Ovary (tissue), 7 donors: ENCODE measurements at regions not wholly inside any gene's neighbourhood (a gene's known extent, or its start where the extent isn't known, plus 50 kb on each side); places are given as distances from the start of the nearest gene placed in this dataset.

Source experiments
- DNase-seq, 5 donors: peaks; one replicate each; pipeline ENCODE4 v3.0.0-alpha.2; 2019 to 2020
- H3K27ac ChIP-seq, 2 donors: fragments of 200-600 bp; one replicate each; pipeline versions ENCODE4 v1.5.1 to v1.8.0; 2019 to 2022
- H3K27me3 ChIP-seq: fragments of 200-600 bp; one replicate; pipeline ENCODE4 v1.8.0; 2022
- H3K36me3 ChIP-seq: fragments of 200-600 bp; sonication (generic); one replicate; pipeline ENCODE4 v1.5.1; 2019
- H3K4me1 ChIP-seq: one replicate; pipeline ENCODE4 v1.8.1; 2013; ENCODE audit warnings: mild to moderate bottlenecking, moderate library complexity; ENCODE audit not compliant: insufficient read depth
- H3K4me3 ChIP-seq: fragments of 200-600 bp; sonication (generic); one replicate; pipeline ENCODE4 v1.5.1; 2017
- H3K9me3 ChIP-seq, 2 donors: fragments of 200-600 bp in 1 of 2; sonication (generic) in 1 of 2; one replicate each; pipeline versions ENCODE4 v1.5.1 to v1.8.1; 2013 to 2019; ENCODE audit warnings: mild to moderate bottlenecking in 1 of 2, moderate library complexity in 1 of 2
- CTCF ChIP-seq, 3 donors: fragments of 450-650 bp in 2 of 3; fragments of 200-600 bp in 1 of 3; IDR thresholded peaks; one replicate each; pipeline versions ENCODE4 v1.5.1 to v1.8.0; 2016 to 2022; ENCODE audit warnings: antibody characterized with exemption in 3 of 3, mild to moderate bottlenecking in 1 of 3
- EP300 ChIP-seq: sonication (generic); formaldehyde crosslinking; IDR thresholded peaks from one replicate; pipeline ENCODE4 v1.6.1; 2017; ENCODE audit warnings: antibody characterized with exemption
- POLR2A ChIP-seq: fragments of 450-650 bp; IDR thresholded peaks from one replicate; pipeline ENCODE4 v1.6.1; 2017; ENCODE audit warnings: antibody characterized with exemption, mild to moderate bottlenecking, moderate library complexity
- WGBS, 3 donors: extraction: QIAGEN DNeasy Blood & Tissue Kit in 1 of 3; methylation state at CpG; one replicate each; pipeline versions ENCODE4 v1.1.5 to v1.1.7; 2013 to 2017; 5-methylcytosine and 5-hydroxymethylcytosine counted together
- intact Hi-C, 4 donors: fragments of 100-400 bp; cut with DNase I; formaldehyde crosslinking; loops; one replicate each; pipeline versions ENCODE4 v1.11.0 to v1.15.1; 2022 to 2023
- microRNA-seq, 3 donors: library from miRNA; unstranded; fragments of <30 nt; microRNA quantifications; one replicate each; pipeline versions ENCODE4 to v1.2.0, GENCODE V29; 2019 to 2020
- small RNA-seq: library from RNA; depleted of rRNA; stranded (forward); fragments of <200 nt; gene quantifications from one replicate; pipeline ENCODE3, GENCODE V24; 2016
- donor health status: DM: no; HTN: no; CAD: no; lungs with moderate emphysema.
- donor health status: DM: no; HTN: no; CAD: no.
- donor health status: Bipolar disorder and iron deficiency.
- donor health status: DM: no; HTN: no; CAD: no.
- donor health status: DM: yes; HTN: yes; CAD: no.

DNA sequence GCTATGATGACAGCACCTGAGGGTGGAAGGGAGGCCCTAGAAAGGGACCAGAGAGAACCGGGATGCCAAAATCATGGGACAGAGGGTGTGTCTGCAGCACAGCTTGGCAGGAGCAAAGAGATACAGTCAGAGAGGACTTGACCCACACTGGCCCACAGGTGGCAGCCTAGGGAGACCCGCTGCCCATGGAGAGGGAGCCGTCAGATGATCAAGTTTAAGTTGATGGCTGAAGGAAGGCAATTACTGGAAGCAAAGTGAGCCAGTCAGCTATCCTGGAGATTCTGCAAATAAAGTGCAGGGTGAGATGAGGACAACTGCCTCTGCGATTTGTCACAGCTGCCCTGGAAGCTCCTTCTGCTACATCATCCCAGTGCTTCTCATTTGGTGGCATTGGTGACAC lies 74.0 kb downstream of the CMPK2 start:
- DNase-seq = no peak
- no peaks in the 10 kb centered on the region for H3K27me3 ChIP-seq
- 81 to 89% (median 86%) methylated on average over 4 of the region's 4 CpGs for WGBS, 3 donors
- no peaks in the 10 kb centered on the region for H3K36me3 ChIP-seq
- no peak overlapping the region for H3K4me3 ChIP-seq
- TF ChIP-seq CTCF (IDR thresholded peaks at IDR 0.05) = no peak
- no peak for TF ChIP-seq EP300
- TF ChIP-seq POLR2A = no peak
- H3K27ac ChIP-seq = no peak overlapping the region
- no peaks in the 10 kb centered on the region for H3K9me3 ChIP-seq
- intact Hi-C loops = no loop called here
- H3K4me1 ChIP-seq = no peaks in the 10 kb centered on the region

DNA sequence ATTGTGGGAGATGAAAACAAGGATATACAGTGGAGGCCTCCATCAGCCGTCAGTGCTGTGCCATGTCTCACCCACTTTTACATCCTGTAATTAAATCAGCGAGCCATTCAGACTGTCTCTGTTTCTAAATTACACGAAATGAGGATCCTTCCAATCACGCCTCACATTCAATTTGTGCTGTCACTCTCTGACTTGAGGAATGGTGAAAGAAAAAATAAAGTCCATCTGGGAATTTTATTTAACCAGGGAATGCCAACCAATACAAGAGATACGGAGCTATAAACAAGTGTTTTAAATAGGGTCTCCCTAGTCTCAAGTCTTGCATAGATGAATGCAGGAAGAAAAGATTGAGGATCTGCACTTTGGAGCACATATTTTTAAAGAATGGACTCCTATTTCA lies 72.8 kb downstream of the CMPK2 start:
- H3K9me3 ChIP-seq = no peaks in the 10 kb centered on the region
- no peaks in the 10 kb centered on the region for H3K4me1 ChIP-seq
- H3K4me3 ChIP-seq = no peak overlapping the region
- TF ChIP-seq POLR2A = no peak
- TF ChIP-seq EP300 = no peak
- no peak for TF ChIP-seq CTCF (IDR thresholded peaks at IDR 0.05)
- no peaks in the 10 kb centered on the region for H3K27me3 ChIP-seq
- DNase-seq = no peak
- no peaks in the 10 kb centered on the region for H3K36me3 ChIP-seq
- intact Hi-C loops = no loop called here
- 87 to 91% (median 90%) methylated on average over 5 of the region's 5 CpGs for WGBS, 3 donors
- no peak overlapping the region for H3K27ac ChIP-seq

DNA sequence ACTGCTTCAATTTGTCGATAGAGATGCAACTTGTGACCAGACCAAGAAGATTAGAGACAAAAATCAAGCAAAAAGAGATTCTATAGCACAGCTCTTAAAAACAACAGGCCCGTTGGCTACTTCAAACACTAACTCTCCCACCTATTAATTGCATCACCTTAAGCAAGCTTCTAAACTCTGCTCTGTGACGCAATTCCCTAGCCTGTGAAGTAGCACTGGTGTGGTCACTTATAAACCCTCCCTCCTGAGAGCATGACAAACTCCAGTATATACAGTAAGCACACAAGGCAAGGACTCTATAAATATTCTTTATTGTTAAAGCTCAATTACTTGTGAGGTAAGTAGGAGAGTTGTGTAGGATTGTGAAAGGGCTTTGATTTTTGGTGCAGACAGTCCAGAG lies 72.3 kb downstream of the CMPK2 start:
- H3K9me3 ChIP-seq = no peaks in the 10 kb centered on the region
- no peak overlapping the region for H3K4me3 ChIP-seq
- H3K36me3 ChIP-seq = no peaks in the 10 kb centered on the region
- H3K27me3 ChIP-seq = no peaks in the 10 kb centered on the region
- 74 to 75% (median 74%) methylated on average over 3 of the region's 3 CpGs for WGBS, 3 donors
- H3K27ac ChIP-seq = no peak overlapping the region
- intact Hi-C loops = no loop called here
- no peak for DNase-seq
- TF ChIP-seq CTCF (IDR thresholded peaks at IDR 0.05) = no peak
- no peak for TF ChIP-seq POLR2A
- TF ChIP-seq EP300 = no peak
- no peaks in the 10 kb centered on the region for H3K4me1 ChIP-seq

DNA sequence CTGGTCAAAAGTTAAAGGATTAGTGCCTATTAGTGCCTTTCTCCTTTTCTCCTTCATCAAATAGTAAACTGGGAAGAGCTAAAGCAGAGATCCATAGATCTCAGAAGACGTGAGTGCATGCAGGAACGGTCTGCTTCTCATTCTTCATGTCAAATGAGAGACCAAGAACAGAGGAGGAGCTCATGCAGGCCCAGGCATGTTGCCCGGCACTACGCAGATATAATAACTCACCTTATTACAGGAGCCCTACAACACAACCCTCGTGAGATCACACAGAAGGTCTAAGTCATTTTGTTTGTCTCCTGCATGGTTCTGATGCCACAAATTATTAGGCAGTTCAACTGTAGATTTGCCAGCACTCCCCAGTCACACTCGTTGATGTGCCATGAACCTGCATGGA lies 71.8 kb downstream of the CMPK2 start:
- Histone ChIP-seq H3K27me3 (no peaks in the 10 kb centered on the region), H3K4me3 (no peak overlapping the region), H3K9me3 (no peaks in the 10 kb centered on the region), H3K27ac (no peak overlapping the region), H3K36me3 (no peaks in the 10 kb centered on the region), H3K4me1 (no peaks in the 10 kb centered on the region)
- WGBS, 3 donors = 54 to 59% (median 57%) methylated on average over 6 of the region's 6 CpGs
- TF ChIP-seq EP300 (no peak), POLR2A (no peak), CTCF (IDR thresholded peaks at IDR 0.05) (no peak)
- intact Hi-C loops = no loop called here
- no peak for DNase-seq

DNA sequence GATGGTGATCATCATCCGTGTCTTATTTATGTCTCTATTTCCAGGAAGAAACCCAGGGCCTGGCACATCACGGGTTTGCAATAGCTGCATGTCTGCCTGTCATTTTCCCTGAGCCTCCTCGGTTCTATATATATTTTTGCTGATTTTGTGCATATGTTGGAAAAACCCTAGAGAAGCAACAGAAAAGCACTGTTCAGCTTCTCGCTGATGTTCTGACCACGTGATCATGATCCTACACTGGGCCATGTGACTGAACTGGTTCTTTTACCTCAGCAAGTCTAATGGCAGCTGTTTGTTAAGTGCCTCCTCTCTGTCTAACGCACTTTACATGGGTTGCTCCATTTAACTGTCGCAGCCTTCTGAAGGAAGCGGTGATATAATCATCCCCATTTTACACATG lies 71.3 kb downstream of the CMPK2 start:
- intact Hi-C loops = no loop called here
- no peaks in the 10 kb centered on the region for H3K4me1 ChIP-seq
- H3K9me3 ChIP-seq = no peaks in the 10 kb centered on the region
- WGBS, 3 donors = 81 to 84% (median 81%) methylated on average over 8 of the region's 8 CpGs
- no peak overlapping the region for H3K4me3 ChIP-seq
- no peaks in the 10 kb centered on the region for H3K36me3 ChIP-seq
- no peaks in the 10 kb centered on the region for H3K27me3 ChIP-seq
- DNase-seq = no peak
- no peak overlapping the region for H3K27ac ChIP-seq
- no peak for TF ChIP-seq EP300
- TF ChIP-seq POLR2A = no peak

Small RNA genes lying in the stretch of these regions (microRNA-seq; reads per million reads assigned to microRNA genes)
- gene MIR7158 = 0 reads per million in 3 donors
- gene MIR7515 = 0 reads per million in 3 donors

Small RNA genes lying in the stretch of these regions (small RNA-seq; reads per million reads assigned to genes)
- 0.20 reads per million for gene MIR7158
